ENCODE measurements at regions not wholly inside any gene's neighbourhood (a gene's known extent, or its start where the extent isn't known, plus 50 kb on each side); places are given as distances from the start of the nearest gene placed in this dataset.
"Not testable (repeated sequence)": the region's sequence is repeated elsewhere in the genome, so short reads cannot be mapped to it uniquely, and the experiment has no call there.

- ChIA-PET CTCF (no interaction called here), POLR2A (ENCODE audit: unreplicated experiment) (no interaction called here)
- DNase-seq: no peak
- H3K4me1 ChIP-seq (ENCODE audit: insufficient read depth, low read length): no peaks in the 10 kb centered on the region
- no TSS peak for BruUV-seq (replicated peaks)
- no peak overlapping the region for H2AFZ ChIP-seq (ENCODE audit: low read length)
- no peak overlapping the region for H3K27ac ChIP-seq (ENCODE audit: low read length)
- no peaks in the 10 kb centered on the region for H3K27me3 ChIP-seq (ENCODE audit: low read length)
- H3K9me3 ChIP-seq (ENCODE audit: low read length): no peaks in the 10 kb centered on the region
- no peaks in the 10 kb centered on the region for H4K20me1 ChIP-seq (ENCODE audit: low read length)
- no peak overlapping the region for H3K4me2 ChIP-seq (ENCODE audit: low read length)
- no peaks in the 10 kb centered on the region for H3F3A ChIP-seq (ENCODE audit: low read length, unreplicated experiment)
- no peaks in the 10 kb centered on the region for H3K36me3 ChIP-seq (ENCODE audit: low read depth, low read length)
- no peak for ATAC-seq
- no peaks in the 10 kb centered on the region for H3K79me2 ChIP-seq (ENCODE audit: low read length)
- no peaks in the 10 kb centered on the region for H3K9me2 ChIP-seq (replicated peaks; ENCODE audit: low read length)
- H3K4me3 ChIP-seq (ENCODE audit: low read length): no peak overlapping the region
- no peak for TF ChIP-seq EZH2 (IDR thresholded peaks at IDR 0.05; ENCODE audit: low read length, unreplicated experiment)
- TF ChIP-seq CTCF (conservative IDR thresholded peaks at IDR 0.05; ENCODE audit: low read depth, low read length): no peak
- no peak for TF ChIP-seq EZH2phosphoT487 (IDR thresholded peaks at IDR 0.05; ENCODE audit: borderline replicate concordance, low read length)
- H3K9ac ChIP-seq (ENCODE audit: low read length): no peak overlapping the region
- intact Hi-C loops (cut with micrococcal nuclease): no loop called here
Observed at GRCh38 chr1:221251580-221251979, 372.3 kb downstream of the HLX start.

- no peak overlapping the region for H2AFZ ChIP-seq (ENCODE audit: low read length)
- no peaks in the 10 kb centered on the region for H3K9me3 ChIP-seq (ENCODE audit: low read length)
- intact Hi-C loops (cut with micrococcal nuclease): no loop called here
- no peaks in the 10 kb centered on the region for H3K4me1 ChIP-seq (ENCODE audit: insufficient read depth, low read length)
- no peak overlapping the region for H3K4me3 ChIP-seq (ENCODE audit: low read length)
- H3K27me3 ChIP-seq (ENCODE audit: low read length): no peaks in the 10 kb centered on the region
- no peaks in the 10 kb centered on the region for H3F3A ChIP-seq (ENCODE audit: low read length, unreplicated experiment)
- H3K4me2 ChIP-seq (ENCODE audit: low read length): no peak overlapping the region
- no peaks in the 10 kb centered on the region for H3K36me3 ChIP-seq (ENCODE audit: low read depth, low read length)
- no peaks in the 10 kb centered on the region for H4K20me1 ChIP-seq (ENCODE audit: low read length)
- H3K79me2 ChIP-seq (ENCODE audit: low read length): no peaks in the 10 kb centered on the region
- ATAC-seq: no peak
- H3K27ac ChIP-seq (ENCODE audit: low read length): no peak overlapping the region
- POLR2A ChIA-PET (ENCODE audit: unreplicated experiment): no interaction called here
- CTCF ChIA-PET: no interaction called here
- H3K9ac ChIP-seq (ENCODE audit: low read length): no peak overlapping the region
- BruUV-seq (replicated peaks): no TSS peak
- no peaks in the 10 kb centered on the region for H3K9me2 ChIP-seq (replicated peaks; ENCODE audit: low read length)
- TF ChIP-seq CTCF (conservative IDR thresholded peaks at IDR 0.05; ENCODE audit: low read depth, low read length): no peak
- no peak for TF ChIP-seq EZH2 (IDR thresholded peaks at IDR 0.05; ENCODE audit: low read length, unreplicated experiment)
- no peak for TF ChIP-seq EZH2phosphoT487 (IDR thresholded peaks at IDR 0.05; ENCODE audit: borderline replicate concordance, low read length)
- no peak for DNase-seq
Observed at GRCh38 chr1:221254813-221255212, 375.6 kb downstream of the HLX start.

- BruUV-seq (replicated peaks): no TSS peak
- Histone ChIP-seq H3K9ac (ENCODE audit: low read length) (no peak overlapping the region), H3K4me1 (ENCODE audit: insufficient read depth, low read length) (no peaks in the 10 kb centered on the region), H3K9me2 (replicated peaks; ENCODE audit: low read length) (no peaks in the 10 kb centered on the region), H3K9me3 (ENCODE audit: low read length) (no peaks in the 10 kb centered on the region), H4K20me1 (ENCODE audit: low read length) (no peaks in the 10 kb centered on the region), H3K4me2 (ENCODE audit: low read length) (no peak overlapping the region), H3K4me3 (ENCODE audit: low read length) (no peak overlapping the region), H3F3A (ENCODE audit: low read length, unreplicated experiment) (no peaks in the 10 kb centered on the region), H3K79me2 (ENCODE audit: low read length) (no peaks in the 10 kb centered on the region), H3K27me3 (ENCODE audit: low read length) (no peaks in the 10 kb centered on the region), H3K27ac (ENCODE audit: low read length) (no peak overlapping the region), H2AFZ (ENCODE audit: low read length) (no peak overlapping the region), H3K36me3 (ENCODE audit: low read depth, low read length) (no peaks in the 10 kb centered on the region)
- ChIA-PET POLR2A (ENCODE audit: unreplicated experiment) (no interaction called here), CTCF (no interaction called here)
- intact Hi-C loops (cut with micrococcal nuclease): no loop called here
- TF ChIP-seq EZH2phosphoT487 (IDR thresholded peaks at IDR 0.05; ENCODE audit: borderline replicate concordance, low read length) (no peak), EZH2 (IDR thresholded peaks at IDR 0.05; ENCODE audit: low read length, unreplicated experiment) (no peak), CTCF (conservative IDR thresholded peaks at IDR 0.05; ENCODE audit: low read depth, low read length) (no peak)
- ATAC-seq (no peak), DNase-seq (no peak)
Observed at GRCh38 chr1:221256773-221257172, 377.5 kb downstream of the HLX start.

GRCh38 chr1:221257548-221257947, 378.3 kb downstream of the HLX start:
- H3K27ac ChIP-seq (ENCODE audit: low read length); ATAC-seq; intact Hi-C loops (cut with micrococcal nuclease); H4K20me1 ChIP-seq (ENCODE audit: low read length); H2AFZ ChIP-seq (ENCODE audit: low read length); H3K79me2 ChIP-seq (ENCODE audit: low read length); H3K4me3 ChIP-seq (ENCODE audit: low read length); DNase-seq; CTCF ChIA-PET; H3K36me3 ChIP-seq (ENCODE audit: low read depth, low read length); H3K9me2 ChIP-seq (replicated peaks; ENCODE audit: low read length); H3K9me3 ChIP-seq (ENCODE audit: low read length); BruUV-seq (replicated peaks); H3K4me1 ChIP-seq (ENCODE audit: insufficient read depth, low read length); H3K27me3 ChIP-seq (ENCODE audit: low read length); H3F3A ChIP-seq (ENCODE audit: low read length, unreplicated experiment); H3K4me2 ChIP-seq (ENCODE audit: low read length); POLR2A ChIA-PET (ENCODE audit: unreplicated experiment); H3K9ac ChIP-seq (ENCODE audit: low read length): not testable (repeated sequence)

- BruUV-seq (replicated peaks); DNase-seq; H4K20me1 ChIP-seq (ENCODE audit: low read length); H3K36me3 ChIP-seq (ENCODE audit: low read depth, low read length); H3K9me3 ChIP-seq (ENCODE audit: low read length); POLR2A ChIA-PET (ENCODE audit: unreplicated experiment); CTCF ChIA-PET; H3K27me3 ChIP-seq (ENCODE audit: low read length); H3K9ac ChIP-seq (ENCODE audit: low read length); H3K4me1 ChIP-seq (ENCODE audit: insufficient read depth, low read length); H3K4me2 ChIP-seq (ENCODE audit: low read length); ATAC-seq; H3K79me2 ChIP-seq (ENCODE audit: low read length); H3K9me2 ChIP-seq (replicated peaks; ENCODE audit: low read length); H3F3A ChIP-seq (ENCODE audit: low read length, unreplicated experiment); H3K4me3 ChIP-seq (ENCODE audit: low read length); H3K27ac ChIP-seq (ENCODE audit: low read length); H2AFZ ChIP-seq (ENCODE audit: low read length): not testable (repeated sequence)
- intact Hi-C loops (cut with micrococcal nuclease): loop anchor here (5.0 kb wide), 1 partner anchor 45 kb away; no protein-coding TSS in a partner anchor
Observed at GRCh38 chr1:221262677-221263076, 383.4 kb downstream of the HLX start.

All from PC-3 (cell line).